Osteoblast (primary cell): ENCODE measurements at regions not wholly inside any gene's neighbourhood (a gene's known extent, or its start where the extent isn't known, plus 50 kb on each side); places are given as distances from the start of the nearest gene placed in this dataset.

Experiments
- DNase-seq: peaks from one replicate; pipeline ENCODE4 v3.0.0; 2011; ENCODE audit warnings: low spot score, mixed read lengths; ENCODE audit not compliant: insufficient read length; ENCODE audit errors: missing footprints
- H2AFZ ChIP-seq: 2 replicates; pipeline ENCODE4 v1.6.0; 2011; ENCODE audit warnings: mild to moderate bottlenecking, low read length
- H3K27ac ChIP-seq: 2 replicates; pipeline ENCODE4 v1.5.1; 2011; ENCODE audit warnings: mild to moderate bottlenecking, low read depth, low read length, moderate library complexity
- H3K27me3 ChIP-seq: 2 replicates; pipeline ENCODE4 v1.6.0; 2012; ENCODE audit warnings: mild to moderate bottlenecking, control low read depth, inconsistent platforms, low read length, moderate library complexity; ENCODE audit not compliant: insufficient read depth
- H3K36me3 ChIP-seq: 2 replicates; pipeline ENCODE4 v1.5.1; 2011; ENCODE audit warnings: mild to moderate bottlenecking, low read length, control low read depth, moderate library complexity; ENCODE audit not compliant: insufficient read depth
- H3K4me1 ChIP-seq: 2 replicates; pipeline ENCODE4 v1.5.1; 2011; ENCODE audit warnings: mild to moderate bottlenecking, low read length, control low read depth, moderate library complexity; ENCODE audit not compliant: insufficient read depth
- H3K4me2 ChIP-seq: 2 replicates; pipeline ENCODE4 v1.6.0; 2011; ENCODE audit warnings: mild to moderate bottlenecking, low read length; ENCODE audit not compliant: insufficient read depth
- H3K4me3 ChIP-seq: fragments of 200-600 bp; sonication (generic); 3 replicates; pipeline ENCODE4 v1.5.1; 2012; ENCODE audit warnings: mild to moderate bottlenecking, low read length, inconsistent platforms; ENCODE audit not compliant: insufficient read depth
- H3K79me2 ChIP-seq: 2 replicates; pipeline ENCODE4 v1.6.0; 2012; ENCODE audit warnings: mild to moderate bottlenecking, low read length, control low read depth, inconsistent platforms; ENCODE audit not compliant: insufficient read depth
- H3K9me3 ChIP-seq: 2 replicates; pipeline ENCODE4 v1.5.1; 2011; ENCODE audit warnings: low read depth, low read length, control low read depth
- H4K20me1 ChIP-seq: 2 replicates; pipeline ENCODE4 v1.6.0; 2012; ENCODE audit warnings: mild to moderate bottlenecking, low read length, control low read depth; ENCODE audit not compliant: insufficient read depth
- TF ChIP-seq, protein P1 (sequence below): IDR thresholded peaks from 2 replicates; pipeline ENCODE4 v1.5.1; 2011; ENCODE audit warnings: mild to moderate bottlenecking, low read depth, low read length, moderate library complexity; ENCODE audit errors: extremely low read depth

DNA sequence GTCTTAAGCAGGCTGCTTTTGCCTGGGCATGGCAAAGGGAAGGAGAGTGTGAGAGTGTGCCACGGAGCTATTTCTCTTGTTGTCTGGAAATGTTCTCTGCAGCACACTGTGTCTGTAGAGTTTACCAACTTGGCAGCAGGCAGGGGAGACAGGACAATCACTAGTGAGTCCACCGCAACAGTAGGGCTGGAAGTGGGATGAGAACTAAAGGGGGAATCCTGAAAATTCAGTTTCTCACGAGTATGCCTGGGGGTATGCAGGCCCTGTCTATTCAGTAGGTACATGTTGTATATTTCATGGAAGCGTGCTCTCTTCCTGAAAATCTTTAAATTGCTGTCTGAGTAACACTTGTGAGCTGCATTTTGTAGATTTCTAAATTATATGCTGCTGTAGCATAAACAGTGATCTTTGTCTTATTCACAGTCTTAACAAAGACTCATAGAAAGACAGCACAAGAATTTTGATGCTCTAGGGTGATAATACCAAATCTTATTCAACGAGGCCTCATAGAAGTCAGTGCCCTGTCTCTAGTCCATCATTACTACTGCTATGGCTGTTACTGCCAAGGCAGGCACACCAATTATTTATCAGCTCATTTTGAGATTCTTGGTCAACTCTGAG, 200.4 kb upstream of the LEF1 start:
- H3K36me3 ChIP-seq, result no peaks in the 10 kb centered on the region
- no peaks in the 10 kb centered on the region for H4K20me1 ChIP-seq
- no peak for DNase-seq
- TF ChIP-seq, protein P1, sequence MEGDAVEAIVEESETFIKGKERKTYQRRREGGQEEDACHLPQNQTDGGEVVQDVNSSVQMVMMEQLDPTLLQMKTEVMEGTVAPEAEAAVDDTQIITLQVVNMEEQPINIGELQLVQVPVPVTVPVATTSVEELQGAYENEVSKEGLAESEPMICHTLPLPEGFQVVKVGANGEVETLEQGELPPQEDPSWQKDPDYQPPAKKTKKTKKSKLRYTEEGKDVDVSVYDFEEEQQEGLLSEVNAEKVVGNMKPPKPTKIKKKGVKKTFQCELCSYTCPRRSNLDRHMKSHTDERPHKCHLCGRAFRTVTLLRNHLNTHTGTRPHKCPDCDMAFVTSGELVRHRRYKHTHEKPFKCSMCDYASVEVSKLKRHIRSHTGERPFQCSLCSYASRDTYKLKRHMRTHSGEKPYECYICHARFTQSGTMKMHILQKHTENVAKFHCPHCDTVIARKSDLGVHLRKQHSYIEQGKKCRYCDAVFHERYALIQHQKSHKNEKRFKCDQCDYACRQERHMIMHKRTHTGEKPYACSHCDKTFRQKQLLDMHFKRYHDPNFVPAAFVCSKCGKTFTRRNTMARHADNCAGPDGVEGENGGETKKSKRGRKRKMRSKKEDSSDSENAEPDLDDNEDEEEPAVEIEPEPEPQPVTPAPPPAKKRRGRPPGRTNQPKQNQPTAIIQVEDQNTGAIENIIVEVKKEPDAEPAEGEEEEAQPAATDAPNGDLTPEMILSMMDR, result no peak
- peaks cover 25% of the 10 kb centered on the region for H3K27me3 ChIP-seq
- no peaks in the 10 kb centered on the region for H3K9me3 ChIP-seq
- H3K4me1 ChIP-seq, result peaks cover 2% of the 10 kb centered on the region
- no peak overlapping the region for H3K4me3 ChIP-seq
- no peak overlapping the region for H2AFZ ChIP-seq
- H3K27ac ChIP-seq, result no peak overlapping the region
- no peaks in the 10 kb centered on the region for H3K79me2 ChIP-seq
- no peak overlapping the region for H3K4me2 ChIP-seq

DNA sequence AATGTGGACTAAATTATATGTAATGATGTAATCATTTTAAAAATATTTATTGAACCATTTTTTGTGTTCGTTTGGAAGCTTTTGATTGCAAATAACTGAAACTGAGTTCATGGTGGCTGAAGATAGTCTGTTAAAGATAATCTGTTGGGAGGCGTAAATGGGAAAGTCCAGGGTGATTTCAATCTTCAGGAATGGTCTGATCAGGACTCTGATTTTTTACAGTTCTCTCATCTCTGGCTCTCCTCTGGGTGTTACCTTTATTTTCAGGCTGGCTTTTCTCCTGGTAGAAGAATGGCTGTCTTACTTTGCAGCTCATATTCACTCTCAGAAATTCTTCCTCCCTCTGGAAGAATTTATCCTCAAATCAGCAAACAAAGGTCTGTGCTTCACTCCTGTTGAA, 199.0 kb upstream of the LEF1 start:
- no peak for DNase-seq
- H2AFZ ChIP-seq, result no peak overlapping the region
- no peak overlapping the region for H3K4me2 ChIP-seq
- TF ChIP-seq, protein P1, result no peak
- no peaks in the 10 kb centered on the region for H3K9me3 ChIP-seq
- H3K4me1 ChIP-seq, result peaks cover 2% of the 10 kb centered on the region
- peaks cover 25% of the 10 kb centered on the region for H3K27me3 ChIP-seq
- no peak overlapping the region for H3K27ac ChIP-seq
- no peak overlapping the region for H3K4me3 ChIP-seq
- H4K20me1 ChIP-seq, result no peaks in the 10 kb centered on the region
- H3K79me2 ChIP-seq, result no peaks in the 10 kb centered on the region
- no peaks in the 10 kb centered on the region for H3K36me3 ChIP-seq

DNA sequence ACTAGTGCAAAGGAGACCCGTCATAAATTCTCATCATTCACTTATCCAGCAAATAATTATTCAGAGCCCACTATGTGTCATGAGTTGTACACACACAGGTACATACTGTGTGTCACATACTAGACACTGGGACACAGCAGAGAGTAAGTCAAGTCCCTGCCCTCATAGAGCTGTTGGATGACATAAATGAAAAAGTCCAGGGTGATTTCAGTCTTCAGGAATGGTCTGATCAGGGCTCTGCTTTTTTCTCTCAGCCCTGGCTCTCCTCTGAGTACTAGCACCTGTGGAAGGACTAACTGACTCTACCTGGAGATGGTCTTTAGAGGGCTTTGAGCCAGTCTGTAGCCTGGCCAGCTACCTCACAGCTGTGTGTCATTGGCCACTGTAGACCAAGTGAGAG, 198.0 kb upstream of the LEF1 start:
- Histone ChIP-seq H4K20me1 (no peaks in the 10 kb centered on the region), H3K36me3 (no peaks in the 10 kb centered on the region), H3K4me3 (no peak overlapping the region), H3K4me2 (no peak overlapping the region), H3K4me1 (peaks cover 6% of the 10 kb centered on the region), H3K79me2 (no peaks in the 10 kb centered on the region), H3K9me3 (no peaks in the 10 kb centered on the region), H3K27me3 (peaks cover 19% of the 10 kb centered on the region), H2AFZ (no peak overlapping the region), H3K27ac (no peak overlapping the region)
- TF ChIP-seq, protein P1, result no peak
- DNase-seq, result no peak

DNA sequence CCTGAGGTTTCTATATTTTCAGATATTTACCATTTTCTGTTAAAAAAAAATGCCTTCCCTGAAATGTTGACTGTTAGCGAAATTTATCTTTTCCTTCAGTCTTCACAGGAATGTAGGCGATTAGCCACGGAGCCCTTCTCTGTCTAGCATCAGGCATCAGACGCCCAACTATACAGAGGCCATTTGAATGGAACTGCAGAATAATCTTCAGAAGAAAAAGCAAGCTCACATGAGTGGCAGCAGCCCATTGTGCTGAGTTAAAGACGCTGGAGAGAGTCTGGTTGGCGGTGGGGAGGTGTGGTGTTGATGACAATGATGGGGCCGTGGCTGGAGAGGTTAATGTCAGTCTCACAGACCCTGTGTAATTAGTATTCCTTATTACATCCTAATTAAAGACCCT, 196.8 kb upstream of the LEF1 start:
- H3K79me2 ChIP-seq, result no peaks in the 10 kb centered on the region
- H3K4me1 ChIP-seq, result peaks cover 16% of the 10 kb centered on the region
- TF ChIP-seq, protein P1, result no peak
- no peaks in the 10 kb centered on the region for H3K36me3 ChIP-seq
- H3K4me2 ChIP-seq, result no peak overlapping the region
- no peak overlapping the region for H3K4me3 ChIP-seq
- no peaks in the 10 kb centered on the region for H3K9me3 ChIP-seq
- no peak overlapping the region for H2AFZ ChIP-seq
- no peak overlapping the region for H3K27ac ChIP-seq
- H3K27me3 ChIP-seq, result peaks cover 8% of the 10 kb centered on the region
- no peak for DNase-seq
- H4K20me1 ChIP-seq, result no peaks in the 10 kb centered on the region
